ENCODE measurements at regions not wholly inside any gene's neighbourhood (a gene's known extent, or its start where the extent isn't known, plus 50 kb on each side); places are given as distances from the start of the nearest gene placed in this dataset.

- Histone ChIP-seq H3K36me3 (ENCODE audit: control insufficient read depth, insufficient read depth, low read length) (no peaks in the 10 kb centered on the region), H3K27ac (ENCODE audit: insufficient read depth, low read depth, low read length, poor library complexity, severe bottlenecking) (no peak overlapping the region), H3K27me3 (ENCODE audit: control insufficient read depth, insufficient read depth, low read length, poor library complexity, severe bottlenecking) (no peaks in the 10 kb centered on the region), H3K4me3 (ENCODE audit: insufficient read depth, low read depth, low read length) (no peak overlapping the region), H3K9me3 (ENCODE audit: control insufficient read depth, low read length) (no peaks in the 10 kb centered on the region), H3K4me1 (ENCODE audit: control insufficient read depth, insufficient read depth, low read length) (no peaks in the 10 kb centered on the region)
- 95 to 97% methylated on average over 2 to 5 of the region's 5 CpGs for WGBS, 2 experiments
These were observed 469.2 kb upstream of the DIPK2B start for GRCh38 chrX:45669715-45670340.

GRCh38 chrX:45668686-45669443 lies 468.2 kb upstream of the DIPK2B start:
- Histone ChIP-seq H3K4me1 (ENCODE audit: control insufficient read depth, insufficient read depth, low read length) (no peaks in the 10 kb centered on the region), H3K27me3 (ENCODE audit: control insufficient read depth, insufficient read depth, low read length, poor library complexity, severe bottlenecking) (no peaks in the 10 kb centered on the region), H3K9me3 (ENCODE audit: control insufficient read depth, low read length) (no peaks in the 10 kb centered on the region), H3K27ac (ENCODE audit: insufficient read depth, low read depth, low read length, poor library complexity, severe bottlenecking) (no peak overlapping the region), H3K4me3 (ENCODE audit: insufficient read depth, low read depth, low read length) (no peak overlapping the region), H3K36me3 (ENCODE audit: control insufficient read depth, insufficient read depth, low read length) (no peaks in the 10 kb centered on the region)
- WGBS, 2 experiments: 89 to 100% methylated on average over 3 to 4 of the region's 6 CpGs

- Histone ChIP-seq H3K9me3 (ENCODE audit: control insufficient read depth, low read length) (no peaks in the 10 kb centered on the region), H3K4me1 (ENCODE audit: control insufficient read depth, insufficient read depth, low read length) (no peaks in the 10 kb centered on the region), H3K27ac (ENCODE audit: insufficient read depth, low read depth, low read length, poor library complexity, severe bottlenecking) (no peak overlapping the region), H3K27me3 (ENCODE audit: control insufficient read depth, insufficient read depth, low read length, poor library complexity, severe bottlenecking) (no peaks in the 10 kb centered on the region), H3K4me3 (ENCODE audit: insufficient read depth, low read depth, low read length) (no peak overlapping the region), H3K36me3 (ENCODE audit: control insufficient read depth, insufficient read depth, low read length) (no peaks in the 10 kb centered on the region)
- WGBS, 2 experiments: 95 to 100% methylated on average over 1 of the region's 1 CpG
These were observed 467.0 kb upstream of the DIPK2B start for GRCh38 chrX:45667666-45668065.

GRCh38 chrX:45664727-45665290 lies 464.1 kb upstream of the DIPK2B start:
- no peak overlapping the region for H3K27ac ChIP-seq (ENCODE audit: insufficient read depth, low read depth, low read length, poor library complexity, severe bottlenecking)
- no peaks in the 10 kb centered on the region for H3K27me3 ChIP-seq (ENCODE audit: control insufficient read depth, insufficient read depth, low read length, poor library complexity, severe bottlenecking)
- H3K9me3 ChIP-seq (ENCODE audit: control insufficient read depth, low read length): no peaks in the 10 kb centered on the region
- no peaks in the 10 kb centered on the region for H3K4me1 ChIP-seq (ENCODE audit: control insufficient read depth, insufficient read depth, low read length)
- H3K36me3 ChIP-seq (ENCODE audit: control insufficient read depth, insufficient read depth, low read length): no peaks in the 10 kb centered on the region
- no peak overlapping the region for H3K4me3 ChIP-seq (ENCODE audit: insufficient read depth, low read depth, low read length)
- WGBS, 2 experiments: 92 to 95% methylated on average over 18 to 19 of the region's 19 CpGs

GRCh38 chrX:45660477-45660876 lies 459.8 kb upstream of the DIPK2B start:
- no peaks in the 10 kb centered on the region for H3K4me1 ChIP-seq (ENCODE audit: control insufficient read depth, insufficient read depth, low read length)
- no peaks in the 10 kb centered on the region for H3K9me3 ChIP-seq (ENCODE audit: control insufficient read depth, low read length)
- 75 to 78% methylated on average over 1 of the region's 2 CpGs for WGBS, 2 experiments

GRCh38 chrX:45633419-45633818 lies 432.7 kb upstream of the DIPK2B start:
- H3K36me3 ChIP-seq (ENCODE audit: control insufficient read depth, insufficient read depth, low read length): no peaks in the 10 kb centered on the region
- no peak overlapping the region for H3K4me3 ChIP-seq (ENCODE audit: insufficient read depth, low read depth, low read length)
- WGBS, 2 experiments: 99 to 100% methylated on average over 3 to 4 of the region's 4 CpGs
- no peaks in the 10 kb centered on the region for H3K27me3 ChIP-seq (ENCODE audit: control insufficient read depth, insufficient read depth, low read length, poor library complexity, severe bottlenecking)
- H3K4me1 ChIP-seq (ENCODE audit: control insufficient read depth, insufficient read depth, low read length): no peaks in the 10 kb centered on the region
- H3K27ac ChIP-seq (ENCODE audit: insufficient read depth, low read depth, low read length, poor library complexity, severe bottlenecking): no peak overlapping the region
- H3K9me3 ChIP-seq (ENCODE audit: control insufficient read depth, low read length): no peaks in the 10 kb centered on the region

More at GRCh38 chrX:45660477-45660876, 459.8 kb upstream of the DIPK2B start:
- H3K27me3 ChIP-seq (ENCODE audit: control insufficient read depth, insufficient read depth, low read length, poor library complexity, severe bottlenecking): no peaks in the 10 kb centered on the region
- no peak overlapping the region for H3K27ac ChIP-seq (ENCODE audit: insufficient read depth, low read depth, low read length, poor library complexity, severe bottlenecking)
- no peaks in the 10 kb centered on the region for H3K36me3 ChIP-seq (ENCODE audit: control insufficient read depth, insufficient read depth, low read length)
- no peak overlapping the region for H3K4me3 ChIP-seq (ENCODE audit: insufficient read depth, low read depth, low read length)

- Histone ChIP-seq H3K27me3 (ENCODE audit: control insufficient read depth, insufficient read depth, low read length, poor library complexity, severe bottlenecking) (no peaks in the 10 kb centered on the region), H3K4me1 (ENCODE audit: control insufficient read depth, insufficient read depth, low read length) (no peaks in the 10 kb centered on the region), H3K27ac (ENCODE audit: insufficient read depth, low read depth, low read length, poor library complexity, severe bottlenecking) (no peak overlapping the region), H3K4me3 (ENCODE audit: insufficient read depth, low read depth, low read length) (no peak overlapping the region), H3K36me3 (ENCODE audit: control insufficient read depth, insufficient read depth, low read length) (no peaks in the 10 kb centered on the region), H3K9me3 (ENCODE audit: control insufficient read depth, low read length) (no peaks in the 10 kb centered on the region)
- WGBS, 2 experiments: 95 to 96% methylated on average over 17 of the region's 17 CpGs
These were observed 431.8 kb upstream of the DIPK2B start for GRCh38 chrX:45632506-45632905.

GRCh38 chrX:45630078-45630477 lies 429.4 kb upstream of the DIPK2B start:
- no peaks in the 10 kb centered on the region for H3K36me3 ChIP-seq (ENCODE audit: control insufficient read depth, insufficient read depth, low read length)
- H3K4me3 ChIP-seq (ENCODE audit: insufficient read depth, low read depth, low read length): no peak overlapping the region
- 100% methylated on average over 1 of the region's 1 CpG; no CpG with 5 or more reads in 1 of the 2 experiments for WGBS, 2 experiments
- no peaks in the 10 kb centered on the region for H3K4me1 ChIP-seq (ENCODE audit: control insufficient read depth, insufficient read depth, low read length)
- H3K27me3 ChIP-seq (ENCODE audit: control insufficient read depth, insufficient read depth, low read length, poor library complexity, severe bottlenecking): no peaks in the 10 kb centered on the region
- no peak overlapping the region for H3K27ac ChIP-seq (ENCODE audit: insufficient read depth, low read depth, low read length, poor library complexity, severe bottlenecking)
- H3K9me3 ChIP-seq (ENCODE audit: control insufficient read depth, low read length): no peaks in the 10 kb centered on the region

GRCh38 chrX:45628041-45628440 lies 427.4 kb upstream of the DIPK2B start:
- no peaks in the 10 kb centered on the region for H3K4me1 ChIP-seq (ENCODE audit: control insufficient read depth, insufficient read depth, low read length)
- no peak overlapping the region for H3K4me3 ChIP-seq (ENCODE audit: insufficient read depth, low read depth, low read length)
- WGBS, 2 experiments: 94 to 100% methylated on average over 1 of the region's 1 CpG
- no peaks in the 10 kb centered on the region for H3K27me3 ChIP-seq (ENCODE audit: control insufficient read depth, insufficient read depth, low read length, poor library complexity, severe bottlenecking)
- no peaks in the 10 kb centered on the region for H3K36me3 ChIP-seq (ENCODE audit: control insufficient read depth, insufficient read depth, low read length)
- H3K27ac ChIP-seq (ENCODE audit: insufficient read depth, low read depth, low read length, poor library complexity, severe bottlenecking): no peak overlapping the region
- H3K9me3 ChIP-seq (ENCODE audit: control insufficient read depth, low read length): no peaks in the 10 kb centered on the region

GRCh38 chrX:45623266-45623665 lies 422.6 kb upstream of the DIPK2B start:
- Histone ChIP-seq H3K9me3 (ENCODE audit: control insufficient read depth, low read length) (no peaks in the 10 kb centered on the region), H3K36me3 (ENCODE audit: control insufficient read depth, insufficient read depth, low read length) (no peaks in the 10 kb centered on the region), H3K27ac (ENCODE audit: insufficient read depth, low read depth, low read length, poor library complexity, severe bottlenecking) (no peak overlapping the region), H3K4me1 (ENCODE audit: control insufficient read depth, insufficient read depth, low read length) (no peaks in the 10 kb centered on the region), H3K27me3 (ENCODE audit: control insufficient read depth, insufficient read depth, low read length, poor library complexity, severe bottlenecking) (no peaks in the 10 kb centered on the region), H3K4me3 (ENCODE audit: insufficient read depth, low read depth, low read length) (no peak overlapping the region)
